ENCODE measurements at regions not wholly inside any gene's neighbourhood (a gene's known extent, or its start where the extent isn't known, plus 50 kb on each side); places are given as distances from the start of the nearest gene placed in this dataset.

DNA sequence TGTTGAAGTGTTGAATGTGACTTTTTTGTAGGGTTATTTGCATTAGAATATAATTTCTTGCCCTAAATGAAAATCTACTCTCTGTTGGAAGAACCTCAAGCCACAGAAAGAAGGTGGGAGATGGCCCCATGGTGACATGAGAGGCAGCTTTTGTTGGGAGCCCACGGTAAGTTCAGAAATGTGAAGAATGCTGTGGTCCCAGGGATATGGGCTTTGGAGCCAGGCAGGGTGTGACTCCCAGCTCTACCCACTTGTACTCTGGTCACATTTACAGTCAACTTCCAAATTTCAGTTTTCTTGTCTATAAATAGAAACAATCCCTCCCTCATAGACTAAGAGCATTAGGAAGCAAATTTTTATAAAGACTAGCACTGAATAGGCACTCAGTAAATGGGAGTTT, 177.8 kb downstream of the RAB28 start:
- POLR2A ChIA-PET (ENCODE audit: unreplicated experiment): no interaction called here
- no TSS peak for BruUV-seq (replicated peaks)
- in situ Hi-C loops (cut with MboI; ENCODE audit: low sequenced_read_pairs) (no loop called here), intact Hi-C loops (cut with micrococcal nuclease) (no loop called here), dilution Hi-C loops (cut with HindIII; ENCODE audit: low sequenced_read_pairs, unreplicated experiment) (no loop called here)
- Histone ChIP-seq H2BK20ac (ENCODE audit: low read depth, low read length) (no peak overlapping the region), H2AK9ac (replicated peaks; ENCODE audit: low read depth, low read length, poor library complexity) (no peak overlapping the region), H2BK120ac (ENCODE audit: low read depth, low read length) (no peak overlapping the region), H4K8ac (ENCODE audit: low read depth in 2 of 2, low read length in 2 of 2) (no peak overlapping the region), H3K4ac (ENCODE audit: low read depth, low read length) (no peak overlapping the region), H3K79me1 (ENCODE audit: low read depth in 1 of 2, low read length in 2 of 2) (no peaks in the 10 kb centered on the region), H3K56ac (ENCODE audit: extremely low read depth, insufficient read depth, low read length) (no peak overlapping the region), H3K27ac (ENCODE audit: insufficient read depth, low read length) (no peak overlapping the region), H4K5ac (ENCODE audit: low read depth, low read length) (no peak overlapping the region), H4K20me1 (ENCODE audit: insufficient read depth, low read length) (no peaks in the 10 kb centered on the region), H3K9me1 (ENCODE audit: insufficient read depth, low read length) (no peaks in the 10 kb centered on the region), H3K14ac (replicated peaks; ENCODE audit: low read depth, low read length) (no peak overlapping the region), H3K23ac (ENCODE audit: low read depth, low read length) (no peak overlapping the region), H2AK5ac (ENCODE audit: low read depth, low read length) (no peak overlapping the region), H3K9me3 (ENCODE audit: control insufficient read depth, insufficient read depth, low read length) (no peaks in the 10 kb centered on the region), H3K9ac (ENCODE audit: low read depth, low read length) (no peak overlapping the region), H4K91ac (ENCODE audit: insufficient read depth, low read depth, low read length) (no peak overlapping the region), H3K4me3 (ENCODE audit: insufficient read depth, low read depth, low read length) (no peak overlapping the region), H3K4me1 (ENCODE audit: control insufficient read depth, insufficient read depth, low read length) (no peaks in the 10 kb centered on the region), H2AFZ (replicated peaks; ENCODE audit: low read length, poor library complexity) (no peak overlapping the region), H3K4me2 (ENCODE audit: low read depth, low read length) (no peak overlapping the region), H3K36me3 (ENCODE audit: control insufficient read depth, insufficient read depth, low read length) (no peaks in the 10 kb centered on the region), H2BK15ac (ENCODE audit: low read depth, low read length) (no peak overlapping the region), H3K27me3 (ENCODE audit: control insufficient read depth, insufficient read depth, low read length) (no peaks in the 10 kb centered on the region), H3K18ac (ENCODE audit: low read depth, low read length) (no peak overlapping the region), H2BK5ac (ENCODE audit: low read depth, low read length, poor library complexity, severe bottlenecking) (no peak overlapping the region)
- WGBS, 2 experiments (ENCODE audit: extremely low coverage in 2 of 2, insufficient read length in 1 of 2): no CpG with 5 or more reads among the region's 1 CpG
- CTCF ChIA-PET: no interaction called here
- DNase-seq (no peak), ATAC-seq (ENCODE audit: low read depth) (no peak)
- TF ChIP-seq, protein P1, sequence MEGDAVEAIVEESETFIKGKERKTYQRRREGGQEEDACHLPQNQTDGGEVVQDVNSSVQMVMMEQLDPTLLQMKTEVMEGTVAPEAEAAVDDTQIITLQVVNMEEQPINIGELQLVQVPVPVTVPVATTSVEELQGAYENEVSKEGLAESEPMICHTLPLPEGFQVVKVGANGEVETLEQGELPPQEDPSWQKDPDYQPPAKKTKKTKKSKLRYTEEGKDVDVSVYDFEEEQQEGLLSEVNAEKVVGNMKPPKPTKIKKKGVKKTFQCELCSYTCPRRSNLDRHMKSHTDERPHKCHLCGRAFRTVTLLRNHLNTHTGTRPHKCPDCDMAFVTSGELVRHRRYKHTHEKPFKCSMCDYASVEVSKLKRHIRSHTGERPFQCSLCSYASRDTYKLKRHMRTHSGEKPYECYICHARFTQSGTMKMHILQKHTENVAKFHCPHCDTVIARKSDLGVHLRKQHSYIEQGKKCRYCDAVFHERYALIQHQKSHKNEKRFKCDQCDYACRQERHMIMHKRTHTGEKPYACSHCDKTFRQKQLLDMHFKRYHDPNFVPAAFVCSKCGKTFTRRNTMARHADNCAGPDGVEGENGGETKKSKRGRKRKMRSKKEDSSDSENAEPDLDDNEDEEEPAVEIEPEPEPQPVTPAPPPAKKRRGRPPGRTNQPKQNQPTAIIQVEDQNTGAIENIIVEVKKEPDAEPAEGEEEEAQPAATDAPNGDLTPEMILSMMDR (conservative IDR thresholded peaks at IDR 0.05; ENCODE audit: low read depth, low read length): no peak
- TF ChIP-seq SMC3 (IDR thresholded peaks at IDR 0.05; ENCODE audit: low read depth, low read length): no peak
- TF ChIP-seq POLR2A (IDR thresholded peaks at IDR 0.05; ENCODE audit: low read depth, low read length): no peak
- TF ChIP-seq FOS (IDR thresholded peaks at IDR 0.05; ENCODE audit: low read depth, low read length): no peak
- no peak for TF ChIP-seq USF2 (IDR thresholded peaks at IDR 0.05; ENCODE audit: low read depth, low read length)
